A549 (cell line): ENCODE measurements at regions not wholly inside any gene's neighbourhood (a gene's known extent, or its start where the extent isn't known, plus 50 kb on each side); places are given as distances from the start of the nearest gene placed in this dataset.

Source experiments
- ATAC-seq, 2 experiments: fragments of 200-7000 bp in 1 of 2; fragments of >200 bp in 1 of 2; cut with Nextera tagmentation in 1 of 2; cut with Tn5 transposase in 1 of 2; 3 replicates each; pipeline versions ENCODE4 v1.8.0 to v1.9.1; 2018 to 2020; ENCODE audit warnings: mild to moderate bottlenecking in 1 of 2, moderate library complexity in 1 of 2
- CTCF ChIA-PET: fragments of 300-600 bp; sonication (Branson Sonifier 250); formaldehyde crosslinking; extraction: SDS; loops from one replicate; lab custom pipeline; 2021; ENCODE audit warnings: antibody characterized with exemption, inconsistent platforms; lab: Yijun Ruan, JAX
- POLR2A ChIA-PET: fragments of 350-600 bp; formaldehyde crosslinking; extraction: SDS; loops from one replicate; lab custom pipeline; 2021; ENCODE audit warnings: antibody characterized with exemption, inconsistent platforms; lab: Yijun Ruan, JAX
- DNase-seq, 2 experiments: peaks; one replicate each; pipeline versions ENCODE4 v3.0.0 to v3.0.0-alpha.2; 2011 to 2016; ENCODE audit warnings: low read depth in 1 of 2, low spot score in 1 of 2
- FAIRE-seq: peaks from 2 replicates; lab custom pipeline; 2011; peaks lifted over from hg19 to GRCh38; lab: Jason Lieb, UNC
- H3K27ac ChIP-seq, 2 experiments: fragments of >200 bp; sonication (Bioruptor Twin); formaldehyde crosslinking; 3 replicates each; pipeline ENCODE4 v1.5.1; 2016 to 2017
- H3K4me1 ChIP-seq: fragments of >200 bp; sonication (Bioruptor Twin); formaldehyde crosslinking; 3 replicates; pipeline ENCODE4 v1.6.1; 2016
- H3K4me2 ChIP-seq: fragments of >200 bp; sonication (Bioruptor Twin); formaldehyde crosslinking; 3 replicates; pipeline ENCODE4 v1.6.1; 2016
- H3K4me3 ChIP-seq: fragments of >200 bp; sonication (Bioruptor Twin); formaldehyde crosslinking; 3 replicates; pipeline ENCODE4 v1.5.1; 2016
- H3K9me3 ChIP-seq: fragments of >200 bp; sonication (Bioruptor Twin); formaldehyde crosslinking; 3 replicates; pipeline ENCODE4 v1.6.1; 2016
- CEBPB ChIP-seq, 2 experiments: fragments of >200 bp in 1 of 2; sonication (Bioruptor Twin) in 1 of 2; formaldehyde crosslinking in 1 of 2; IDR thresholded peaks; 2 replicates each; pipeline ENCODE4 v1.6.1; 2012 to 2016
- FOSB ChIP-seq: fragments of 250-450 bp; sonication (Bioruptor Pico); IDR thresholded peaks from 2 replicates; pipeline ENCODE4 v1.5.0; 2020; ENCODE audit warnings: mild to moderate bottlenecking, moderate library complexity
- FOSL2 ChIP-seq, 2 experiments: fragments of 450-650 bp in 1 of 2; fragments of >200 bp in 1 of 2; sonication (Bioruptor Twin) in 1 of 2; formaldehyde crosslinking; IDR thresholded peaks; 2 replicates each; pipeline versions ENCODE4 v1.5.0 to v1.6.1; 2016 to 2020; ENCODE audit warnings: mild to moderate bottlenecking in 1 of 2, moderate library complexity in 1 of 2
- GATA3 ChIP-seq: IDR thresholded peaks from 2 replicates; pipeline ENCODE4 v1.6.1; 2012; ENCODE audit warnings: borderline replicate concordance
- HDAC2 ChIP-seq: fragments of 200-600 bp; sonication (generic); IDR thresholded peaks from 2 replicates; pipeline ENCODE4 v1.6.1; 2016
- HOXA7 ChIP-seq: fragments of 250-450 bp; sonication (Bioruptor Pico); IDR thresholded peaks from 2 replicates; pipeline ENCODE4 v1.5.0; 2020; ENCODE audit warnings: mild to moderate bottlenecking, moderate library complexity
- KDM1A ChIP-seq: fragments of 200-600 bp; sonication (generic); IDR thresholded peaks from 2 replicates; pipeline ENCODE4 v1.6.1; 2016; ENCODE audit warnings: low read depth, mild to moderate bottlenecking
- MAZ ChIP-seq: fragments of 150-350 bp; IDR thresholded peaks from 2 replicates; pipeline ENCODE4 v1.6.1; 2014; ENCODE audit warnings: antibody characterized with exemption, low read depth, low read length, borderline replicate concordance
- MYC ChIP-seq: IDR thresholded peaks from 2 replicates; pipeline ENCODE4 v1.6.1; 2012; ENCODE audit warnings: mild to moderate bottlenecking, inconsistent platforms, low read length, improper control_type of control experiment, borderline replicate concordance
- NFE2L2 ChIP-seq: fragments of 150-350 bp; conservative IDR thresholded peaks from 2 replicates; pipeline ENCODE4 v1.6.1; 2014; ENCODE audit warnings: low read length
- NR3C1 ChIP-seq: fragments of >200 bp; sonication (Bioruptor Twin); formaldehyde crosslinking; IDR thresholded peaks from 3 replicates; pipeline ENCODE4 v1.6.1; 2017
- PHF8 ChIP-seq: fragments of 200-600 bp; sonication (generic); IDR thresholded peaks from 2 replicates; pipeline ENCODE4 v1.6.1; 2016; ENCODE audit warnings: low read depth, mild to moderate bottlenecking, antibody characterized with exemption, moderate library complexity, borderline replicate concordance
- POLR2AphosphoS2 ChIP-seq: conservative IDR thresholded peaks from 2 replicates; pipeline ENCODE4 v1.6.1; 2012; ENCODE audit warnings: low read length, improper control_type of control experiment, inconsistent platforms
- RAD21 ChIP-seq, 2 experiments: fragments of >200 bp in 1 of 2; sonication (Bioruptor Twin) in 1 of 2; formaldehyde crosslinking in 1 of 2; IDR thresholded peaks in 1 of 2; conservative IDR thresholded peaks in 1 of 2; 2 replicates in 1 of 2; 3 replicates in 1 of 2; pipeline ENCODE4 v1.6.1; 2012 to 2018; ENCODE audit warnings: inconsistent platforms in 1 of 2
- RARB ChIP-seq: fragments of 250-450 bp; sonication (Bioruptor Pico); IDR thresholded peaks from 2 replicates; pipeline ENCODE4 v1.8.0; 2021; ENCODE audit warnings: mild to moderate bottlenecking, moderate library complexity
- RCOR1 ChIP-seq: fragments of 150-350 bp; IDR thresholded peaks from 2 replicates; pipeline ENCODE4 v1.6.1; 2014; ENCODE audit warnings: antibody characterized with exemption, low read length, low read depth
- SMC3 ChIP-seq: fragments of >200 bp; sonication (Bioruptor Twin); formaldehyde crosslinking; IDR thresholded peaks from 3 replicates; pipeline ENCODE4 v1.6.1; 2018; ENCODE audit warnings: inconsistent platforms
- TP53 ChIP-seq: fragments of 250-450 bp; sonication (Bioruptor Pico); IDR thresholded peaks from 2 replicates; pipeline ENCODE4 v1.5.0; 2021; ENCODE audit warnings: mild to moderate bottlenecking, moderate library complexity
- ZC3H11A ChIP-seq: fragments of 450-650 bp; IDR thresholded peaks from 2 replicates; pipeline ENCODE4 v1.6.1; 2014; ENCODE audit warnings: antibody characterized with exemption, mild to moderate bottlenecking
- ZFP36 ChIP-seq: fragments of 450-650 bp; IDR thresholded peaks from 2 replicates; pipeline ENCODE4 v1.6.1; 2014; ENCODE audit warnings: borderline replicate concordance; ENCODE audit not compliant: partially characterized antibody
- WGBS: methylation state at CpG from one replicate; pipeline ENCODE4 v1.1.6; 2017; ENCODE audit errors: missing lambda C conversion rate; 5-methylcytosine and 5-hydroxymethylcytosine counted together
- TF ChIP-seq, protein P1 (sequence below): fragments of 250-450 bp; sonication (Bioruptor Pico); IDR thresholded peaks from 2 replicates; pipeline ENCODE4 v1.5.0; 2020; ENCODE audit warnings: low read depth, mild to moderate bottlenecking, moderate library complexity
- TF ChIP-seq, protein P2 (sequence below): fragments of 150-350 bp; IDR thresholded peaks from 2 replicates; pipeline ENCODE4 v1.6.1; 2014; ENCODE audit warnings: low read depth, mild to moderate bottlenecking, low read length
- TF ChIP-seq, protein P3 (sequence below): fragments of >200 bp; sonication (Bioruptor Twin); formaldehyde crosslinking; IDR thresholded peaks from 2 replicates; pipeline ENCODE4 v1.6.1; 2016

DNA sequence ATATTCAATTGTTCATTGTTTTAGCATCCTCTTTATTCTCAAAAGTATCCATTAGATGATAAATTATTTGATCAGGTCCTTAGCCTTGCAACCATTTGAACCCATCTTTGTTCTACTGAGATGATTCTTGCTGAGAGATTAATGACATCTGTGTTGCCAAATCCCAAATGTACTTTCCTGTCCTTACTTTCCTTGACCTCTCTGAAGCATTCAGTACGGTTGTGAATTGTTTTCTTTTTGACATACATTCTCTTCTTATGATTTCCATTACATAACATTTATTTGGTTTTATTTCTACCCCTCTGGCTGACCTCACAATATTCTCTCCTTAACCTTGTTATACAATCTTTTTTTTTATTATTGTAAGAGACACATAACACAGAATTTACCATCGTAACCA, 1058.6 kb upstream of the CNTNAP5 start:
- Histone ChIP-seq H3K4me2 (no peak overlapping the region), H3K9me3 (no peaks in the 10 kb centered on the region), H3K4me1 (no peaks in the 10 kb centered on the region), H3K4me3 (no peak overlapping the region), H3K27ac (no peak overlapping the region)
- ATAC-seq (no peak), FAIRE-seq (no peak), DNase-seq (no peak)
- 5% methylated on average over 2 of the region's 2 CpGs for WGBS
- ChIA-PET CTCF (no interaction called here), POLR2A (no interaction called here)
- TF ChIP-seq NR3C1 (no peak), KDM1A (no peak), NFE2L2 (no peak), RAD21 (conservative IDR thresholded peaks at IDR 0.05 in 1 of 2, IDR thresholded peaks at IDR 0.05 in 1 of 2) (no peak), MYC (no peak), HDAC2 (no peak), ZFP36 (no peak)

DNA sequence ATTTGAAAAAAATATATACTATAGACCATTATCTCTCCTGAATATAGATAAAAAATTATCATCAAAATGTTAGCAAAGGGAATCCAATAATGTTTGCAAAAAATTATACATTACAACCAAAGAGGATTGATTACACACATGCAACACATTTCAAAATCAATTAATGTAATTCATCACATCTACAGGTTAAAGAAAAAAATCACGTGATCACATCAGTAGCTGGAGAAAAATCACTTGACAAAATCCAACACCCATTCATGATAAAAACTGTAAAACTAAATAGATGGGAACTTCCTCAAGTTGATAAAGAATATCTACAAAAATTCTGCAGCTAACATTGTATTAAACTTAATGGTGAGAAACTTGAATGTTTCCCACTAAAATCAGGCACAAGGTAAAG, 1047.5 kb upstream of the CNTNAP5 start:
- ATAC-seq (no peak), FAIRE-seq (no peak), DNase-seq (no peak)
- Histone ChIP-seq H3K4me1 (no peaks in the 10 kb centered on the region), H3K9me3 (no peaks in the 10 kb centered on the region; the same call in 2 of the 3 replicates), H3K27ac (no peak overlapping the region), H3K4me3 (no peak overlapping the region), H3K4me2 (no peak overlapping the region)
- WGBS: 0% methylated on average over 1 of the region's 1 CpG
- ChIA-PET CTCF (no interaction called here), POLR2A (no interaction called here)
- TF ChIP-seq, protein P1, sequence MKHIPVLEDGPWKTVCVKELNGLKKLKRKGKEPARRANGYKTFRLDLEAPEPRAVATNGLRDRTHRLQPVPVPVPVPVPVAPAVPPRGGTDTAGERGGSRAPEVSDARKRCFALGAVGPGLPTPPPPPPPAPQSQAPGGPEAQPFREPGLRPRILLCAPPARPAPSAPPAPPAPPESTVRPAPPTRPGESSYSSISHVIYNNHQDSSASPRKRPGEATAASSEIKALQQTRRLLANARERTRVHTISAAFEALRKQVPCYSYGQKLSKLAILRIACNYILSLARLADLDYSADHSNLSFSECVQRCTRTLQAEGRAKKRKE: no peak
- TF ChIP-seq GATA3 (no peak), RCOR1 (no peak), NR3C1 (no peak)

DNA sequence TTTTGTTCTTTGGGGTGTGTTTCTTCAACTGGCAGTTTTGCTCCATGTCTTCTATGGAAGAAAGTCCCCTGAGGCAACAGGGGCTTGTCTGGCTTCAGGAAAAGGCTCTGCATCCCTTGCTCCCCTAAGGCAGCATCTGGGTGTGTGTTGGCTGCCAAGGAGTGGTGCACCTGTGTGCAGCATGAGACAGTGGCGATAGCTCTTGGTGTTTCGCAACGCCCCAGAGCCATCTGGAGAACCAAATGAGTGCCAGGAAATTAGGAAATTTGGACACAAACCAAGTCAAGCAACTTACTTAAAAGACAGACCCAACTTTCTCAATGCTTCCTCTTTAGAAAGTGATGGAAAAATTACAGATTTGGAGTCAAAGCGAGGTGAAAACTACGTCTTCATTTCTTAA, 1044.4 kb upstream of the CNTNAP5 start:
- Histone ChIP-seq H3K4me3 (no peak overlapping the region), H3K27ac (no peak overlapping the region), H3K4me1 (no peaks in the 10 kb centered on the region), H3K4me2 (no peak overlapping the region), H3K9me3 (no peaks in the 10 kb centered on the region)
- no peak for FAIRE-seq
- POLR2A ChIA-PET: no interaction called here
- 6% methylated on average over 5 of the region's 5 CpGs for WGBS
- ATAC-seq: no peak
- no peak for TF ChIP-seq FOSB (CRISPR knock-in tag)
- no peak for TF ChIP-seq POLR2AphosphoS2
- no peak for TF ChIP-seq RARB (CRISPR knock-in tag)
- no peak for TF ChIP-seq CEBPB (IDR thresholded peaks at IDR 0.05)
- TF ChIP-seq, protein P2, sequence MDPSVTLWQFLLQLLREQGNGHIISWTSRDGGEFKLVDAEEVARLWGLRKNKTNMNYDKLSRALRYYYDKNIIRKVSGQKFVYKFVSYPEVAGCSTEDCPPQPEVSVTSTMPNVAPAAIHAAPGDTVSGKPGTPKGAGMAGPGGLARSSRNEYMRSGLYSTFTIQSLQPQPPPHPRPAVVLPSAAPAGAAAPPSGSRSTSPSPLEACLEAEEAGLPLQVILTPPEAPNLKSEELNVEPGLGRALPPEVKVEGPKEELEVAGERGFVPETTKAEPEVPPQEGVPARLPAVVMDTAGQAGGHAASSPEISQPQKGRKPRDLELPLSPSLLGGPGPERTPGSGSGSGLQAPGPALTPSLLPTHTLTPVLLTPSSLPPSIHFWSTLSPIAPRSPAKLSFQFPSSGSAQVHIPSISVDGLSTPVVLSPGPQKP: no peak
- no peak for TF ChIP-seq RCOR1
- no peak for TF ChIP-seq PHF8
- TF ChIP-seq MAZ: no peak
- no peak for TF ChIP-seq FOSL2 (IDR thresholded peaks at IDR 0.05)
- TF ChIP-seq FOSL2 (CRISPR knock-in tag; IDR thresholded peaks at IDR 0.05): no peak
- no peak for TF ChIP-seq ZFP36
- TF ChIP-seq HOXA7 (CRISPR knock-in tag): no peak
- no peak for TF ChIP-seq NR3C1
- no peak for TF ChIP-seq SMC3
- no peak for TF ChIP-seq TP53 (CRISPR knock-in tag)
- TF ChIP-seq KDM1A: no peak
- no peak for DNase-seq
- CTCF ChIA-PET: no interaction called here

DNA sequence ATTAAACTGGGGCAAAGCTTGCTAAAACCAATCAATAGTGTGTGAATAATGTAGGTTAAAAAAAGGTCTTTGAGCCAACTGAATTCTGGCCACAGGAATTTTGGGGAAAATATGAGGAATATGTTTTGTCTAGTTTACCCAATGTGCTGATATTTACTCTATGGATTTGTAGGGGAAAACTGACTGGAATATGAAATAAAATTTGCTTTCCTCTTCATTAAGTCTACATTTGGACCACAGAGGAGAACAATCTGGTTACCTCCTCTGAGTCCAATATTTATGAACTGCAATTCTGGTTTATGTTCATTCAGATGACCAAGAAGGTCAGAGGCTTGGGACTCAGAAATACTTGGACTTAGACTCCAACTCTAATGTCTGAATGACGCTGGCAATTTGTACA, 1042.2 kb upstream of the CNTNAP5 start:
- ATAC-seq (no peak), DNase-seq (no peak)
- no peak overlapping the region for H3K4me3 ChIP-seq
- H3K9me3 ChIP-seq: no peaks in the 10 kb centered on the region
- ChIA-PET CTCF (no interaction called here), POLR2A (no interaction called here)
- WGBS: 0% methylated on average over 1 of the region's 1 CpG
- H3K4me2 ChIP-seq: no peak overlapping the region
- TF ChIP-seq ZC3H11A: no peak
- TF ChIP-seq, protein P3, sequence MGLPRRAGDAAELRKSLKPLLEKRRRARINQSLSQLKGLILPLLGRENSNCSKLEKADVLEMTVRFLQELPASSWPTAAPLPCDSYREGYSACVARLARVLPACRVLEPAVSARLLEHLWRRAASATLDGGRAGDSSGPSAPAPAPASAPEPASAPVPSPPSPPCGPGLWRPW: no peak
- TF ChIP-seq, all 56 proteins: peak for 0
- no peaks in the 10 kb centered on the region for H3K4me1 ChIP-seq
- no peak for FAIRE-seq
- no peak overlapping the region for H3K27ac ChIP-seq
